Esophagus muscularis mucosa (tissue), 2 donors: ENCODE measurements at regions not wholly inside any gene's neighbourhood (a gene's known extent, or its start where the extent isn't known, plus 50 kb on each side); places are given as distances from the start of the nearest gene placed in this dataset.

ENCODE experiments used
- POLR2A ChIP-seq: fragments of 450-650 bp; IDR thresholded peaks from one replicate; pipeline ENCODE4 v1.6.1; 2017; ENCODE audit warnings: antibody characterized with exemption, moderate library complexity, mild to moderate bottlenecking, low read depth
- POLR2AphosphoS5 ChIP-seq, 2 donors: sonication (generic); formaldehyde crosslinking; IDR thresholded peaks; one replicate each; pipeline ENCODE4 v1.6.1; 2017; ENCODE audit warnings: antibody characterized with exemption in 2 of 2

- TF ChIP-seq POLR2A (no peak), POLR2AphosphoS5 (IDR thresholded peaks at IDR 0.05) (no peak)
Measured at GRCh38 chr3:30343861-30344260, 262.5 kb upstream of the TGFBR2 start.
